HL-60 (cell line): ENCODE measurements at regions not wholly inside any gene's neighbourhood (a gene's known extent, or its start where the extent isn't known, plus 50 kb on each side); places are given as distances from the start of the nearest gene placed in this dataset.

Source experiments
- POLR2AphosphoS5 ChIP-seq: IDR thresholded peaks from 2 replicates; pipeline ENCODE4 v1.6.1; 2012; ENCODE audit warnings: low read depth
- TF ChIP-seq, protein P1 (sequence below): IDR thresholded peaks from one replicate; pipeline ENCODE4 v1.5.1; 2011; ENCODE audit warnings: low read length, control low read depth, inconsistent platforms; ENCODE audit not compliant: insufficient read depth

DNA sequence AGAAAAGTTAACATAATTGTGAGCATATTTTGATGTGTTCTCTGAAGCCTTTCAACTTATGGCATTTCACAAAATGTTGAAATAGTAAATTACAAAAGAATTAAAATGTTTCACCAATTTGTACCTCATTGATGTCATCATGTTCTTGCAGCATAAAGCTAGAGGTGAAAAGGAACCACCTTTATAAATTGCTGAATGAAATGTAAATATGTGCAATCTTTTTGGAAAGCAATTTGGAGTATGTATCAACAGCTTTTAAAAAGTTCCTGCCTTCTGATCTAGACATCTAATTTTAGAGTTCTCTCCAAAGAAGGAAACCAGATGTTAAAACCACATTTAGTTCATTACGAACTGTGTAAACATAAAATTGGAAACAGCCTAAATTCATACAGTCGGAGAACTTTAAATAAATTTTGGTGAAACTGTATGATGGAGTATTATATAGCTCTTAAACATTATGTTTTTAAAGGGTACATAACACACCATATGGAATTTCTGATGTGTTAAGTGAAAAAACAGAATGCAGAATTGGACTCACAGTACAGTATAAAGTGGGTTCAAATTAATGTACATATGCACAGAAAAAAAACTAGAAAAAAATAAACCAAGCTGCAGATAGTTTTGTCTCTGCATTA lies 311.2 kb upstream of the NAALADL2 start:
- TF ChIP-seq, protein P1, sequence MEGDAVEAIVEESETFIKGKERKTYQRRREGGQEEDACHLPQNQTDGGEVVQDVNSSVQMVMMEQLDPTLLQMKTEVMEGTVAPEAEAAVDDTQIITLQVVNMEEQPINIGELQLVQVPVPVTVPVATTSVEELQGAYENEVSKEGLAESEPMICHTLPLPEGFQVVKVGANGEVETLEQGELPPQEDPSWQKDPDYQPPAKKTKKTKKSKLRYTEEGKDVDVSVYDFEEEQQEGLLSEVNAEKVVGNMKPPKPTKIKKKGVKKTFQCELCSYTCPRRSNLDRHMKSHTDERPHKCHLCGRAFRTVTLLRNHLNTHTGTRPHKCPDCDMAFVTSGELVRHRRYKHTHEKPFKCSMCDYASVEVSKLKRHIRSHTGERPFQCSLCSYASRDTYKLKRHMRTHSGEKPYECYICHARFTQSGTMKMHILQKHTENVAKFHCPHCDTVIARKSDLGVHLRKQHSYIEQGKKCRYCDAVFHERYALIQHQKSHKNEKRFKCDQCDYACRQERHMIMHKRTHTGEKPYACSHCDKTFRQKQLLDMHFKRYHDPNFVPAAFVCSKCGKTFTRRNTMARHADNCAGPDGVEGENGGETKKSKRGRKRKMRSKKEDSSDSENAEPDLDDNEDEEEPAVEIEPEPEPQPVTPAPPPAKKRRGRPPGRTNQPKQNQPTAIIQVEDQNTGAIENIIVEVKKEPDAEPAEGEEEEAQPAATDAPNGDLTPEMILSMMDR, result no peak
- no peak for TF ChIP-seq POLR2AphosphoS5
